ENCODE measurements at regions not wholly inside any gene's neighbourhood (a gene's known extent, or its start where the extent isn't known, plus 50 kb on each side); places are given as distances from the start of the nearest gene placed in this dataset.

DNA sequence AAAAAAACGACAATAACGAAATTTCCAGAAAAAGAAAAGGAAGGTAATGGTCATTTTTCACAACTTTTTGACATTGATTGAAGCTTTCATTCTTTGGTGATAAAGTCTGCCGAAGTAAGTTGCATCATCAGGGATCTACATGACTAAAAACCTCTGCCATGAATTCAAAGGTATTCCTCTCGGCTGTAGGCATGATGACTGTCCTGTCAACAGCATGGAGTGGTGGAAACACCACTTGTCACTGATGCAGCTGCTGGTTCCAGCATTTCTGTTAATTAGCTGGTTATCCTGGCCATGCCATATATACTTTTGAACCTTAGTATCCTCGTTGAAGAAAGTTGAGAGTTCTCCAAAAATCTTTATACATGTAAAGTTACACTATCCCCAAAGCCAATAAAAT, 859.0 kb upstream of the ARPP21 start:
- DNase-seq (ENCODE audit: low read depth in 3 of 3), result no peak

- DNase-seq (ENCODE audit: low read depth in 3 of 3), result no peak
Measured at GRCh38 chr3:34780973-34781372, 858.4 kb upstream of the ARPP21 start.

DNA sequence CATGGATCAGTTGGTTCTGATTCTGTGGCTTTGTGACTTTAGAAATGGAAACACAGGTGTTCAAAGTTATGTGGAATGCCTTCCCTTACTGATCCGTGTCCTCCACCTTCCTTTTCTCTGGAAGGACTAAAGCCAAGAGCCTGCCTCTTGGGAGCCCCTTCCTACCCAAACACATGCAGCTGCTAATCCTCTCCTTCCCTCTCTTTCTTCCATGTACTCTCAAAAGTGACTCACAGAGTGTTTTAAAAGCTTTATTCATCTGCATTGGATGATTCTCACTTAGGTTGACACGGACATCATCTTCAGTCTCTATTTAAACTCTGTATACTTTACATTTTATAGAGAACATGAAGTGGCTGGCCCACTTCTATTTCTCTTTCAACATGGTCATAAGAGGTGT, 856.5 kb upstream of the ARPP21 start:
- DNase-seq (ENCODE audit: low read depth in 3 of 3), result no peak

DNA sequence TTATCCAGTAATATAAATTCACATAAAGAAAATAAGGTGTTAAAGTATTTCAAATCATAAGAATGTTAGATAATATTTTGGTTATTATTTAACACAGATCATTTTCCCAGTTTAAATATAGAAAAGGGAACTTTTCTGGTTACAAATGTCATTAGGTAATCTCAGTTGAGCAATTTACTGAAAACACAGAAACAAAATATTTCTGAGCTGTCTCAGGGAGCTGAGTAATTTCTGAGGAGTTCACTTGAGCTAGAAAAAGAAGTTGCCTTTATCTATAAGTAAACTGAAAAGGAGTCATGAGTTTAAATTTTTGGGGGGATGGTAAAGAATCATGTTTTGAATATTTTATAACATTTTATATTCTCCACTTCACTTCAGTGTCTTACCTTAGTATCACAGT, 855.4 kb upstream of the ARPP21 start:
- no peak for DNase-seq (ENCODE audit: low read depth in 3 of 3)

DNA sequence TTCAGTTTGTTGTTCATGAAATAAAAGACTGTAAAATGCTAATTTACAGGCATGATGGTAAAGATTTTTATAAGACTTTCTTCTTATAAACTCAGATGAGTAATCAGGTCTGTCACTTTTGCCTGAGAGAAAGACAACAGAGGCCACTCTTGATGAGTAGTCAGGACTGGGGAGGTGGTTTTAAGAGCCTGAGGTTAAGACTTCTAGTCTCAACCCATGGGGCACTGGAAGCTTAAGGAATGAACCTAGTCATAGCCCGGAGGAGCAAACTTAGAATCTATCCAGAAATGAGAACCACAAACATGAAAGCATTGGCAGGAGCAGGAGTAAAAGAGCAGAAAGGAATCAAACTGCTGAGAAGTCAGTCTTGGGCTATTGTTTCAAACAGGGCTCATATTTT, 846.3 kb upstream of the ARPP21 start:
- DNase-seq (ENCODE audit: low read depth in 3 of 3), result no peak

- no peak for DNase-seq (ENCODE audit: low read depth in 3 of 3)
Measured at GRCh38 chr3:34807611-34808010, 831.7 kb upstream of the ARPP21 start.

- no peak for DNase-seq (ENCODE audit: low read depth in 3 of 3)
Measured at GRCh38 chr3:34808287-34808686, 831.0 kb upstream of the ARPP21 start.

GRCh38 chr3:34828847-34829246, 810.5 kb upstream of the ARPP21 start:
- no peak for DNase-seq (ENCODE audit: low read depth in 3 of 3)

DNA sequence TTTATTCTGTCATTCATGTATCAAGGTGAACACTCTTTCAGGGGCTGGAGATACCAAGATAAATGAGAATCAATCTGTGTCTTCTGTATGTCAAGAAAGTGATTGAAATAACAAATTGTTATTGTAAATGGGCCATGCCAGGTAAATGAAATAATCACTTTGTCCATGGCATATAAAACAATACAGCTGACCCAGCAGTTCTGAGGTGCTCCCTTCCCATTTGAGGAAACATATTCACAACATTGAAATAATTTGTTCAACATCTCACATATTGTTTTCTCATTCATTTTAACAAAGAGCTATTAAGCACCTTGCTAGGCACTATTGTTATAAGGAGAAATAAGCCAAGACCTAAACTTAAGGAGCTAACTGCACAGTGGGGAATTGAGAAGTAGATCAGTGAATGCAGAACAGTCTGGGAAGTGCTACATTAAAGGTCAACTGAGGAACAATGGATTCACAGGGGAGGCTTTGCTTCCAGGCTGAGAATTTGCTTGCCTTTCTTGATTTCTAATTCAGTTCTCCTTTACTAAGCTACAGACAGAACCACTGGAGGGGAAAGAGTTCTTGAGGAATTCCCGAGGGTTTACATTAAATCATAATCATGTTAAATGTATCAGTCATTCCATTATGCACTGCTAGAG, 806.3 kb upstream of the ARPP21 start:
- DNase-seq (ENCODE audit: low read depth in 3 of 3), result no peak

DNA sequence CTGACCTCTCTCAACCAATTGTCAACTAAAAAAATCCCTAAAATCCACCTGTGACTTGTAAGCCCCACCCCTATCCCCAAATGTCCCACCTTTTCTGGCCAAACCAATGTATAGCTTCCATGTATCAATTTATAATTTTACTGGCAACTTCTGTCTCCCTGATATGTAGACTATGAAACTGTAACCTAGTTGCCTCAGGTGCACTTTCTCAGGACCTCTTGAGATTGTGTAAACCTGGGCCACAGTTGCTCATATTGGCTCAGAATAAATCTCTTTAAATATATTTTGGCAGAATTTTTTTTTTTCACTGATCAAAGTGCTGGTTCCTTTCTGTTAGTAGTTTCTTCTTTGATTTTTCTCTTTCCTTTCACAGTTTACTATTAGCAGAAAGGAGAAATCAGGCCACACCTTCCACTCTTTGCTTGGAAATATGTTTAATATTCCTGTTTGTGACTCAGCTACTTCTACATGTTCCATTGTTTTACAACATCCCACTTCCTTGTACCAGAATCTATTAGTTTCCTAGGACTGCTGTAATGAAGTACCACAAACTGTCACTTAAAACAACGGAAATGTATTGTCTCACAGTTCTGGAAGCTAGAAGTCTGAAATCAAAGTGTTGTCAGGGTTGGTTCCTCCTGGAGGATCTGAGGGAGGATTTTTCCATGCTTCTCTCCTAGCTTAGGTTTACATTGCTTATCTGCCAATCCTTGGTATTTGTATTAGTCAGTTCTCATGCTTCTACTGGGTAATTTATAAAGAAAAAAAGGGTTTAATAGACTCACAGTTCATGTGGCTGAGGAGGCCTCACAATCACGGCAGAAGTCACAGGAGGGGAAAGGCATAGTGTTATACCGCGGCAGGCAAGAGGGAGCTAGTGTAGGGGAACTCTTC, 801.2 kb upstream of the ARPP21 start:
- DNase-seq (ENCODE audit: low read depth in 3 of 3), result no peak

DNA sequence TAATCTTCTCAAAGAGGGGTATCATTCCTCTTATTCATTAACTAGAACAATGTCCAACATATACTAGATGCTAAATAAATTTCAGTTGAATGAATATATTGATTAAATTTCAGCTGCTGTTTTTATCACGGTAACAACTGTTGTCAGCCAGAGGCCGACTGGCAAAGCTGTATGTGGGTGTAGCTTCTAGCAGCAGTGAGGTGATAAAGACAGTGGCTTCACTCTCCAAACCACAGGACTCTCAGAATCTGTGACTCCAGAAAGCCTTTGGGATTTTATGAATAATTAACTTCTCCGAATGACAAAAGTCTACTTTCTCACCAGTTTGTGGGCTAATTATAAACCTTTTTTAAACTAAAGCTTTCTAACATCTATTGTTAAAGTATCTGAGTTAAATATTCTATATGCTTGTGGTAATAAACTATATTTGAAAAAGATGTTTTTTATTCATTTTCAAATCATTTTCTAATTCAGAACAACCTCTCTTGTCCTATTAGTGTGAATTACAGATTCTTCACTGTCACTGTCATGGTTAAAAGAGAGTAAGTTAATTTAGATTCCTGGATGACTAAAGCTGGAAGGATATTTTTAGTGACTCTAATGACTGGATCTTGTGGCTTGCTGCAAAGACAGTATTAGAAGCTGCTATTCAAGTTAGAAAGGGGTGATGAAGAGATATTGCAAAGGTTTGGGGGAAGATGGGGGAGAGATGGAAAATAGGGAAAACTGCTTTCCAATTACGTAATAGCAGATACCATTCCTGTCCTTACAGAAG, 796.4 kb upstream of the ARPP21 start:
- DNase-seq (ENCODE audit: low read depth in 3 of 3), result no peak

DNA sequence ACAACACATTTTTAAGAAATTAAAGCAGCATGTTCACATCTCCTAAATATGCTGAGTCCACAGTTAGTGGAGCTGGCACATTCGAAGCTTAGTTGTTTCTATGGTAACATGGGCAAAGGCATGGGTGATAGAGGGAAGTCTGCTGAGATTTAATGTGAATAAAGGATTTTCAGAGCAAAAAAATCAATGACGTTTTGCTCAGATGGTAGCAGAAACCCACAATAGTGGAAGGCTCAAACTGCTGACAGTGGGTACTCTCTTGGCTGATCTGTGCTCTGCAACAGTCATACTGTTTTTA, 795.1 kb upstream of the ARPP21 start:
- no peak for DNase-seq (ENCODE audit: low read depth in 3 of 3)

DNA sequence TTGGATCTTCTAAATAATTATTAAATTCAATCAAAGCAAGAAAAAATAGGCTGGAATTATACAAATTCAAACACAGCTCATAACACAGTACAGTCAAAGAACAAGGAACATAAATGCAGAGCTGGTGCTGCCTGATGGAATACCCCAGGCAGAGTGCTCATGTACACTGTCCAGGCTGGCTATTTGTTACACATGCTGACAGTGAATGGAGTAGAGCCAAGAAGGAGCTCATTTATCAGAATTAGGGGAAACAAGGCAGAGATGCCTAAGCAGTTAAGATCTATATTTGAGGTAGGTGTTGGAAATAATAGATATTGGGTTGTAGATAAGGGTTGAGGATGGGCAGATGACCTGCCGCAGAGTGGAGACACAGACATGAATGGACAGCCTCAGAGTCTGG, 788.2 kb upstream of the ARPP21 start:
- DNase-seq (ENCODE audit: low read depth in 3 of 3), result no peak

GRCh38 chr3:34852844-34853439, 786.4 kb upstream of the ARPP21 start:
- DNase-seq (ENCODE audit: low read depth in 3 of 3), result no peak

GRCh38 chr3:34856081-34856947, 783.0 kb upstream of the ARPP21 start:
- no peak for DNase-seq (ENCODE audit: low read depth in 3 of 3)

DNA sequence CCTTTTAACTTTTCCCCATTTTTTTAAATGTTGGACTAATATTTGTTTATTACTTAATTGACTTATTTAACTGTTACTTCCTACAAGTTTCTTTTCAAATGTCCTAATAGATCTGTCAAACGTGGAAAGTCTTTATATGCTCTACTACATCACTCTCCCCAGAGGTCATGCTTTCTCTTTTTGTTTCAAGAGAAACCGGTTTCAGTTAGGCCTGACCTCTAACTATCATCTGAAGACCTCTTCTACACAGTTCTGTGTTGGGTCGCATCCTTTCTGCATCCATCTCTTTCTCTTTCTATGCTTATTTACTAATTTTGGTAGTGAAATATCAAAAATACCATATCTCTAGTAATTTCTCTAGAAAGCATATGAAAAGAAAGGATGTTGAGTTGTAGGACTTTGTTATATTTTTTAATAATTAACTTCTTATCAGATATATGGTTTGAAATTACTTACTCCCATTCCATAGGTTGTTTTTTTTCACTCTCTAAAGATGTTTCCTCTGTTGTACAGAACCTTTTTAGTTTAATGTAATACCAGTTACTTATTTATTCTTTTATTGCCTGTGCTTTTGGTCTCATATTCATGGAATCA, 781.2 kb upstream of the ARPP21 start:
- DNase-seq (ENCODE audit: low read depth in 3 of 3), result no peak

GRCh38 chr3:34859746-34860145, 779.6 kb upstream of the ARPP21 start:
- DNase-seq (ENCODE audit: low read depth in 3 of 3), result no peak

GRCh38 chr3:34862456-34862855, 776.9 kb upstream of the ARPP21 start:
- no peak for DNase-seq (ENCODE audit: low read depth in 3 of 3)

- no peak for DNase-seq (ENCODE audit: low read depth in 3 of 3)
Measured at GRCh38 chr3:34863485-34863884, 775.8 kb upstream of the ARPP21 start.

DNA sequence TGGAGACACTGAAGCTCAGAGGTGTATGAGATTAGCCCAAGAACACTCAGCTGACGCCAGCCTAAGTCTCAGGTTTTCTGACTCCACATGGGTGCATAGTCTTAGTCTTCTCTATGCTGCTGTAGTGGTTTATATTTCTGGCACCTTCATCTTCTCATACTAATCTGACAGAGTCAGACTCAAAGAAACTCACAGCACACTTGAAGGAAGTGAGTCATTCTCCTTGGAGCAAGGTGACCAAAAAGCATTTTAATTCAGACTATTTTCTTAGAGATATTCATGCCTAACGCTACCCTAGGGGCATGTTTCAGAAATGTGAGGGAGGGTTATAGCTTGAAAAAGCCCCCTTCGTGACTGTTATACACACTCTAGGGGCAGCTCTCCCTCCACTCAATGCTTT, 775.3 kb upstream of the ARPP21 start:
- no peak for DNase-seq (ENCODE audit: low read depth in 3 of 3)

DNA sequence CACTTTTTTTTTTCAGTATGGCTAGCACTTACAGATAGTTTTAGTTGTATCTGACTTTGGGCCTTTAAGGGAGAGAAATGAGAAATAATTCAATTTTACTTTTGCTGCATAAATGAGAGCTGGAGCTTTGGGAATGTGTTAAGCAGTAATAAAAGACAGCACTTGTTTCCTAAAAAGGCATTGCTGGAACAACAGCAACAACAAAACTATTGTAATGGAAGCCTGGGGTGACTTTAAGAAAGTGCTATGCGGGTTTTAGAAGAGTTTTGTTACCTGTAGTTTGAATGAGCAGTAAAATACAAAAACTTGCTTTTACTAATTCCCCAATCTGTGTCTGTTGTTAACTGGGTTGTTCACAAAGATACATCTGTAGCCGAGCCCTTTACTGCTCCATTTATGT, 774.0 kb upstream of the ARPP21 start:
- DNase-seq (ENCODE audit: low read depth in 3 of 3), result no peak
